HG02763 (cell line): ENCODE measurements at regions not wholly inside any gene's neighbourhood (a gene's known extent, or its start where the extent isn't known, plus 50 kb on each side); places are given as distances from the start of the nearest gene placed in this dataset.

Experiments
- ATAC-seq: cut with Tn5 transposase; IDR thresholded peaks from one replicate; pipeline ENCODE4 v1.9.1; 2021; ENCODE audit warnings: mild to moderate bottlenecking, moderate library complexity; ENCODE audit not compliant: unreplicated experiment

DNA sequence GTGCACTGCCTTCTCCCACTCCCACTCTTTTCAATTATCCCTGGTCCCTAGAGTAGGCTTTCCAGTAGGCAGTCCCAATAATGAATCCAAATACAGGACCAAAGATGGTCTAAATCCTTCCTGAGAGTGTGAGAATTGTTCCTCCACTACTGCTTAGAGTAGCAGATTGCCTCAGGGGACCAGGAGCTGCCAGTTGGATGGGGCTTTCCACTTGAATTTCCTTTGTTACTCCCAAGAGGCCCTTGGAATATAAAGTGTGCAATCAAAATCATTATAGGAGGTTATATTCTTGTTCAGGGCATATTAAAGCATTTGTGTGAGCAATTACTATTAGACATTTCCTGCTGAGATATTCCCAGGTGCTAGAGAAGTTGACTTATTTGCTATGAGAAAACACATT is 156.6 kb upstream of the TLL1 start:
- ATAC-seq: no peak

DNA sequence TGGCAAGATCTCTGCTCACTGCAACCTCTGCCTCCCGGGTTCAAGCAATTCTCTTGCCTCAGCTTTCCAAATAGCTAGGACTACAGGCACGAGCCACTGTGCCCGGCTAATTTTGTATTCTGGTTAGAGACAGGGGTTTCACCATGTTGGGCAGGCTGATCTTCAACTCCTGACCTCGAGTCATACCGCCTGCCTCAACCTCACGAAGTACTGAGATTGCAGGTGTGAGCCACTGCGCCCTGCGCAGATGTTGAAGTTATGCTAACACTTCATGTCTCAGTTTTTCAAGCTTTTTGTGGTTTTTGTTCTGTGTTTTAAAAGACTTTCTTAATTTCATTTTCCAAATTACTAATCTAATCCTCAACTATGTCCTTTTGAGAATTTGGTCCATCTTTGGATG is 154.4 kb upstream of the TLL1 start:
- ATAC-seq: no peak

DNA sequence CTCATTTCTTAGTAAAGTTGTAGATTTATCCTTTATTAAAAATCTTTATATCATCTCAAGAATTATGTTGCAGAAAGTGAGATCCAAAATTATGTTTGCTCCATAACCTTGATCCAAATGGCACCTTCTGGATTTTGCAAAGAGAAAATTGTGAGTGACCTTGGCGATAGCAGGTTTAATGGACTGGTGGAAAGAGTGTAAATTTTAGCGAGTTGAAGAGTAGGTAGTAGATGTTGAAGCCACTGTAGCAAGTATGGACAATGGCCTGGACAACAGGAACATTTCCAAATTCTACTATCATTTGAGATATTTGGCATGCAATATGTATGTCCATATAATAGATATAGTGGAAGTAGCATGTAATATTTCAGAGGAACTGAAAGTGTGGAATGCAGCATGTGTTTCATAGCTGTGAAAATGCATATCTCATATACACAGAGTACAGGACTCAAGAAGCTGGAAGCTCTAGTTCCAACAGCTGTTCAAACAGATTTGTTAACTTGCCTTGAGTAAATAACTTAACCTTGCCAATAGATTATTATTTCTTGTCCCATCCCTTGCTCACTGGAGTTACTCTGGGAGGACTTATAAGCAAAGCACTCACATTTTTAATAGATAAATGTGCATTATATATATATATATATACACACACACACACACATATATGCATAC is 152.5 kb upstream of the TLL1 start:
- no peak for ATAC-seq

DNA sequence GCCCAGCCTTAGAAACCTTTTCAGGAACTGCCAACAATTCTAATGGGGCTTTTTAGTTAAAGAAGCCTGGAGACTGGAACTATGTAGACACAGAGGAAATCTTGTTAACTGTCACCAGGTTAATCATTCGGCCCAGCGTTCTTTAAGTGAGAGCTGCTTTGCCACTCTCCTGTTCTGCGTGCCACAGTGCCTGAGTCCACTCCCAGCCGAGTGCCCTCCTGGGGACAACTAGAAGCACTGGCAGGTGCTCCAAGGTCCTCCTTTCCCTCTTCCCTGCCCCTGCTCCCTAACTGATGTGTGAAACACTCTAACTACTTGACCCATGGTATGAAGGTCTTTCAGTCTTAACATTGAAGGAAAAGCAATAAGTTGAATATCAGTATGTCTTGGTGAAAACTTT is 151.2 kb upstream of the TLL1 start:
- no peak for ATAC-seq

DNA sequence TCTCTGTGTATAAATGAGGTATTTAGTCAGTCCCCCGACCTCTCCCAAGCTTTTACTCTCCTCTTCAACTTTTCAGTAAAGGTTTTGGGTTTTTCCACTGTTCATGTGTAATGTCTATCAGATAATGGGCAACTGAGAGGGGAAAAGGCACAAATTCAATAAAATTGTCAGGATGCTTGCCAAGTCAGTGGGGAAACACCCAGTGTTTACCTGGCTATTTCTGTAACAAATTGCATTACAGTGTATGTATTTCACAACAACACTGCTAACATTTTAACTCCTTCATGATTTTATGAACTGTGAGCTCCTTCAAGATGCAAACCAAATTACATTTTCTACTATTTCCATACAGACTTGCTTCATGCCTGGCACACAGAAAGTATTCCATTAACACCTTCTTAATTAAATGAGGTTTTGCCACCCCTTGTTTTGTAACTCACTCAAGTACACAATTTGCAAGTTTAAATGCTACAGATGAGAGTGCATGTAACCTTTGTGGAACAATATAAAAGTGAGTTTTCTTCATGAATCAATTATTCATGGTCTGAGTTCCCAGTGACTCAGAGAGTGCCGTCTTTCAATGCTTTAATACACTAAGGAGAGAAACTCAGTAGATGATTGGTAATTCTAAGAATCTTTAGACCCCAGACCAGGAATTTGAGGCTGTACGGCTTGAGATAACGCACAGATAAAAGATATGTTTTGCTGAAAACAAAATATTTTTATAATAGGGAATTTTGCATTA is 149.8 kb upstream of the TLL1 start:
- ATAC-seq: no peak

DNA sequence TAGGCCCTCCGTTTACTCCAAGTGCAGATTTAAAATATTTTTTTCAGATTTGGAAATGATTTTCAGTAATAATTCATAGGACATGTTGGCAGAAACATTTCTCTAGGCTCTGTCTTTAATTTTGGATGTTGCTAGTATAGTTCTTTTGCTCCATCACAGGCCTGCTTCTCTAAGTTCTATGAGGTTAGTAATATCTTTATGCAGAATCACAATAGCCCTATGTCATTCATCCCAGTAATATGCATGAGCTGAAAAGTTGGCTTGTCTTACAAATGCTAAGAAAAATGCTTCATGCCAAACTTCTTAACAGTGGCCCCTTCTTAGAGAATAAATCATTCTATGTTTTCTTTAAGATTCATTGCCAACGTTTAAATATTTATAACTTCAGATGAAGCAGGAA is 148.3 kb upstream of the TLL1 start:
- ATAC-seq: no peak

DNA sequence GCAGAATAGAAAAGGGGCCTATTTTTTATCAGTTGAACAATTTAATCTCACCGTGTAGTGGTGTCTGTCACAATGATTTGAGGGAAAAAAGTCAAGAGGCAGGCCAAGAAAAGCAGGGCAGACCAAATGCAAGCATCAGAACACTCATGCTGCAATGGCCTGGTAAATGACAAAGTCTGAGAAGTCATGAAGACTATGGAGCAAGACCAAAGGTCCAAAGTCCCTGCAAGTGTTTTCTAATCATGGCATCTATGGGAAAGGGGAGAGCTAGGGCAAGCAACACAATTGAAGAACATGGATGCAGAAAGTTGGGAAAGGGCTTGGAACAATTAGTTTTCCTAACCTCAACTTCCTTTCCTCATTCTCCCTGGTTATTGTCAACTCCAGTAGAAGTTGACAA is 147.7 kb upstream of the TLL1 start:
- ATAC-seq: no peak

DNA sequence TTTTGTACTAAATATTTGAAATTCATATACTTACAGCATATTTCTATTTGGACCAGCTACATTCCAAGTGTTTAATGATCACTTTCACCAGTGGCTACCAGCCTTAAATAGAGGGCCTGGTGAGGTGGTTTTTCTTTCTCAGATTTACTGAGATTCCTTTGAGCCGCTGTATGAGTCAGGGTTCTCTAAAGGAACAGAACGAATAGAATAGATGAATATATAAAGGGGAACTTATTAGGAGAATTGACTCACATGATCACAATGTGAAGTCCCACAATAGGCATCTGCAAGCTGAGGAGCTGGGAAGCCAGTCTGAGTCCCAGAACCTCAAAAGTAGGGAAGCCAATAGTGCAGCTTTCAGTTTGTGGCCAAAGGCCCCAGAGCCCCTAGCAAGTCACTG is 146.2 kb upstream of the TLL1 start:
- no peak for ATAC-seq

DNA sequence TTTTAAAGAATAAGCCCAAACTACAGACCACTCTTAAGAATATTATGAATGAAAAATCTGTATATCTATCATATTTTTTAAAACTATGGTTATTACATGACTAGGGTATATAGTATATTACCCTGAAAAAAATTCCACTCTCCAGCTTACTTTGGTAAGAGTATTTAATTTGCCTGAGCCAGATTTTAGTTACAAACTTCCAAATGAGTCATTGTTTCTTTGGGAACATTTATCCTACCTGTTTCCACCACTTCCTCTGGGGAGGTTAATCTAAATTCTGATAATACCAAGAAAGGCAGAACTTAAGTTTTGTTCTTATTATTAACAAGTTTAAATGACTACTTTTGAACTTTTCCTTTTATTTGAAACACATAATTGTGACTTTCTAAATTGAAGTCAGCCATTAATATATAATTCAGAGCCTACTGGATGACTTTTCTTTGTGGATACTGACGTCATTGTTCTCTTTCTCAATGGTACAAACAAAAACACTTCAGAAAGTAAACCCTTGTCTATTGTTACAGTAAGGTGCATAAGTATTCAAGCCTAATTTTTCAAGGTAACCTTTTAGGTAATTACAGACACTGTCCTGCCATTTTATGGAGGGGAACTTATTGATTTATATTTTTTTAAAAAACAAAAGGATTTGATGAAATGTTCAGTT is 135.6 kb upstream of the TLL1 start:
- ATAC-seq: no peak

DNA sequence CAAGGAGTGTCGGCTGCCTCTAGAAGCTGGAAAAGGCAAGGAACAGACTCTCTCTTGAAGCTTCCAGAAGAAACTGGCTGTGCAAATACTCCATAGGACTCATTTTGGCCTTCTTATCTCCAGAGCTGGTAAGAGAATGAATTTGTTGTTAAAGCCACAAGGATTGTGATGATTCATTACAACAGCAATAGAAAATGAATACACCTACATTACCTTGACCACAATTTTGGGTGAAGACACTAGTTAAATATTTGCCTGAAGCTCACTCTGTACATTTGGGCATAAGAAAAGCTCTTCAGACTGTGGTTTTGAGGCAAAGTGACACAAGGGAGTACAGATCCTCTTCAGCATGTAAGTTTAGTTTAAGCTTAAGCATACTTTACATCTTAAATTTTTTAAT is 134.5 kb upstream of the TLL1 start:
- ATAC-seq: peak; percentile 76

DNA sequence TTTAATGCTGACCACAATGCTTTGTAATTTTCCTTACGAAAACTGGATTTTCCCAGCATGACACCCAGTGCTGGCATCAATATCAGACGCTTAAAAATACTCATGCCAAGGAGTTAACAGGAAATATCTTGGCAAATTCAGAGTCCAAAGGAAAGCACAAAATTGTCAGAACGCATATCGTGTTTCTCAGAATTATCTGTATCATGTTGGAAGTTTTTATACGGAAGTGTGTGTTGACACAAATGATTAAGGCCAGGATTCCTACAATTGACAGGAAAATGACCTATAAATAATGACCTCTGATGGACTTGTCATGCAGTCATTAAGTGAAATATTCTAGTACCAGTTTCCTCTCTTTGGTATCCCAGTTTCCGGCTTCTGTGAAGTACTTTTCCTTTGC is 132.1 kb upstream of the TLL1 start:
- no peak for ATAC-seq

DNA sequence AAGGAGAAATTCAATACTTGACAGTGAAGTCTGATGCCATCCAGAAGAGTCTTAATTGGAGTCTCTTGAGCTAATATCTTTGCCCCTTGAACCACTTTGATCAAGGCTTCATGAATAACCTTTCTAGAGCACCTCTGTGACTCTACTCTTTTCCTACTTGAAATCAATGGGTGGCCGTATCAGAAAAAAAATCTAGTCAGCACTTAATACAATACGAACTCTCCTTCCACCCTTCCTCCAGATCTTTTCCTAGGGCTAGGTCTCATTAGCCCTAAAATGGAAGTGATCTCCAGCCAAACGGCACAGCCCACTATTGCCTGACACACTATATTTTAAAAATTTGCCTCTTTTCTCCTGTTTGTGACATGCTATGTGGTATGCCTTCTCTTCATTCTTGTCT is 129.6 kb upstream of the TLL1 start:
- no peak for ATAC-seq

DNA sequence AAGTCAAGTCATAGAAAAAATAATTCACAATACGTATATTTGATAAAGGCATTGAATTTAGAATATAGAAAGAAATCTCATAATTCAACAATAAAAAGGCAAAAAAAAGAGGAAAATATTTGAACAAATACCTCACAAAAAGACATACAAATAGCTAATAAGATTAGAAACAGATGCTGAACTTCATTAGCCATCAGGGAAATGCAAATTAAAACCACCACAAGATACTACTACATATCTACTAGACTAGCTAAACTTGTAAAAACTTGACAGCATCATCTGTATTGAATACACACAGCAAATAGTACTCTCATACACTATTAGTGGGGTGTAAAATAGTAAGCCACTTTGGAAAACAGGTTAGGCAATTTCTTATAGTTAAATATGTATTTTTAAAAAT is 128.7 kb upstream of the TLL1 start:
- no peak for ATAC-seq

DNA sequence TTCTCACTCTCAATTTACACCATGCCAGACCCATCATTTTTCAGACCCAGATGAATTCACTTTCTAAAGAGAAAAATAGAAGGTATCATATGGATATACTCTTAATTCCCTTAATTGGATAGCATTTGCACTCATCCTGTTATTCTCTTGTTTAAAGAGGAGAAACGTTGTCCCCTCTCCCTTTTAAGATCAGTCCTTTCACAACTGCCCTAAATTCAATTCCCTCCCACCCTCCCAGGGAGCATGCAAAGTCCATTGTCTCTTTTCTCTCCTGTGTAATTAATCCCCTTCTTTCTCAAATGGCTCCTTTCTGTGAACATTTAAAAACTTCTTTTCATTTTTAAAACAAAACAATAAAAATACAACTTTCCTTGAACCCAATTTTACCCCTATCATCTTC is 124.7 kb upstream of the TLL1 start:
- ATAC-seq: no peak

DNA sequence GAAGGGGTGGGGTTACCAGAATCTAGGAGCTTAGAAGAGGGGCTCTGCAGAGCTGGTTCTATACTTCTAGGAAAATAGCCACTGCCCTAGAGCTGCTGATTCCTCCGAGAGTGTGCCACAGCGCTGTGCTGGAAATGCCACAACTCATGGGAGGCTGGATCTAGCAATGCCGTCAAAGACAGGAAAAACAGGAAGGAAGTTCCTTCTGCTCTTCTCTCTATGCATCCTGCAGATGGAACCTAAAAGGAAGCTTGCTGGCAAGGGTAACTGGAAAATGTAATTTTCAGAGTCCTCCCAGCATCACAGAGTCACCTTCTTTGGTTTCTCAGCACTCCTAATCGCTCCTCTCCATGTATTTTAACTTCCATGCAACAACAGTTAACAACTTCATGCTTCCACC is 121.2 kb upstream of the TLL1 start:
- no peak for ATAC-seq

DNA sequence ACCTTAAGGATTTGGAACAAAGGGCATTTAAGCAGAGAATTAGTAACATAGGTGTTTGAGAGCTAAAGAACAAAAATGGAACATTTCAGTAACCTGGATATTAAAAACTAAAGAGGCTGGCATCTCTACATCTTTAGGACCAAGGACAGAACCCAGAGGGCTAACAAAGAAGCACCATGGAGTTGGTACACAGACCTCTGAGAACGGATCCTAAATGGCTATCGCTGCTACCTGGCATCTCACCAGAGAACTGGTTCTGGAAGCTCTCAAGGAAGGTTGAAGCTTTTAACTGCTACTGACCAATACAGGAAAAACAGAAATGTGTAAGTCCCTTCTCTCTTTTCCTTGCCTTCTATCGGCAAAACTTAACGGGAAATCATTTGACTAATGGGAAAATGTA is 118.4 kb upstream of the TLL1 start:
- no peak for ATAC-seq

DNA sequence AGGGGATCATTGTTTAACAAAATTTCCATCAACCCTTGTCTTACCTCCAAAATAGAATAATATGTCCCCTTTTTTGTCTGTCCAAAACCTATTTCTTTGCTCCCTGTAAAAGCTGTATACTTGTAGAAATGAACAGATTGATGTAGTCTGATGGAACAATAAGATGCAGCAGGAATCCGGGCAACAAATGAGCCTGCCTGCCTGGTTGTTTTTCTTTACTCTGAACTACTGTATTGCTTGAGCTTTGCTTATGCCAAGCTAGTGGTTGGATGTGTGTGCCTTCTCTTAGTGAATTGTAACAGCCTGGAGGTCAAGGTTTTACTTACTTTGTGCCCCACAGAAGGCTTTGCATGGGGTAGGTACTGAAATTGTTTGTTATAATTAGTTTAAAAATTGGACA is 116.2 kb upstream of the TLL1 start:
- no peak for ATAC-seq

DNA sequence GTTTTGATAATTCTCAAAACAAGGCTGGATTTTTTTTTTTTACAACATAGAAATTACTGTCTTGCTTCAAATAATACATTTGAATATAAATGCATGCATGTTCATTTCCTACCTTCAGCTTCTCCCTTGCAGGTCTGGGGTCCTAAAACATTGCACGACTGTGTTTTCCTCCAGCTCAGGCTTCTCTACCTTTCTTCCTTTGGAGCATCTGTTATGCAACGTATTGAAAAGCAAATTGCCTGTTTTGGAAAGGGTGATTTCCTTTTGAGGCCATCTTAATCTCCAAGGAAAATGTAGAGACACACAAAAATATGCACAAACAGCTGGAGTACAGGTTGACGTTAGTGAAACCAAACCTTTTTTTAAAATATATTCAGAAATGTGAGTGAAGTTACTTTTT is 115.6 kb upstream of the TLL1 start:
- no peak for ATAC-seq

DNA sequence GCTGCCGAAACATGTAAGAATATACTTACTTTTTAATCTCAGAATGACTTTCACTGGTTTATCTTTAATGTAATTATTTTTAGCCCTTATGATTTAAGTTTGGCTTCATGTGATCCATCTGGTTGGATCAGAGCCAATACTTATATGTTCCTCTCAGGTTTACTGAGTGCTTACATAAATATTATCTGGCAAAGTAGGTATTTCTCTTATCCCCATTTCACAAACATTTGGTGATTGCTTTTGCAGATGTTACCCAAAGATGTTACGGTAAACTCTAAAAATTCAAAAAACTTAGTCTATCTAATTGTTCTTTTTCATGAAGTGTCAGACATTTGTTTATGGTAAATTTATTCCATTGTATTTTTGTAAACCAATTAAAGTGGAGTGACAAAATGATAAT is 115.0 kb upstream of the TLL1 start:
- ATAC-seq: no peak

DNA sequence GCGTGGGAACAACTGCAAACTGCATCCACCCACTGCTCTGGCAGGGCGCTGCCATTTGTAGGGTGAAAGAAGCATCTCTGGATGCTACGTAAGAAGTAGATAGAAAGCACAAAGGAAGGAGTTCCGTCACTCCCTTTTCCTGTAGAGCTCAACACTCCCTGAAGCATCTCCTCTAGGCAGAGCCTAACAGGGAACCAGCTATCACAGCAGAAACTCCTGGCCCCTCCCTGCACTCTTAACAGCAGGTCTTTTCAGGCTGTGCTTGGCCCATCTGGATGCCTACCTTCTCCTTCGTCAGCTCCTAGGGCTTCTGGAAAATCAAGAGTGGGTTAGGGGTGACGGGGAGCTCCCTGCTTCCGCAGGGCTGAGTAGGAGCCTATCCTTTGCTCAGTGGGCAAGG is 112.9 kb upstream of the TLL1 start:
- ATAC-seq: no peak

DNA sequence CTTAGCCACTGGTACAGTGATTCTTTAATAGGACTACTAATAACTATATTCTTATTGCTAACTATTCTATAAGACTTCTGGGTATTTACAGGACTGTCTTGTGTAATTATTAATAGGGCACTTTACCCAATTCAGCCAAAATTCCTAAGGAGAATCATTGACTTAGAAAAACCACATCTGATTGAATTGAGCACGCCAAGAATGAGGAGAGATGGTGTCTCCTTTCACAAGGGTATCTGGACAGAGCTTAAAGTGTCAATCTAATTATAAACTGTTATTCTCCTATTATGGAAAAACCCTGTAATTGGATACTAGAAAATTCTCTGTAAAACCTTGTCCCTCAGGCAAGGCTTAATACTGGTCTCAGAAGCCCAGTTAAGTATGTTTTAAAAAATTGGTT is 111.1 kb upstream of the TLL1 start:
- ATAC-seq: no peak

DNA sequence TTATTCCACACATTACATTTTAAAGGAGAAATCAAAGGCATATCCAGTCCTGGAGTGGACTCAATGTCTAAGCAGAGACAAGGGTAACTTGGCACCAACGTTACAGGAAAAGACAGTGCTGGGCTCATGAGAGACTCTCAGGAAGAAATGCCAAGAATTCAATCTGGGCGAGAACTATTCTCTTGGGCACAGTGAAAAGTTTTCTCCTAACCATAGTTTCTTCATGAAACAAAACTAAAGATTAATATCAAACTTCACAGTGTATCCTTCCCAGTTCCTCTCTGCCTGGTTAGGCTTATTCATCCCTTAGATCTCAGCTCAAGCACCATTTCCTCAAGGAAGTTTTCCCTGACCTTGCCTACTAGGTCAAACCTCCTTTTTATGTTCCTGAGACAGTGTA is 109.4 kb upstream of the TLL1 start:
- ATAC-seq: no peak
